ENCODE measurements at regions not wholly inside any gene's neighbourhood (a gene's known extent, or its start where the extent isn't known, plus 50 kb on each side); places are given as distances from the start of the nearest gene placed in this dataset.

DNA sequence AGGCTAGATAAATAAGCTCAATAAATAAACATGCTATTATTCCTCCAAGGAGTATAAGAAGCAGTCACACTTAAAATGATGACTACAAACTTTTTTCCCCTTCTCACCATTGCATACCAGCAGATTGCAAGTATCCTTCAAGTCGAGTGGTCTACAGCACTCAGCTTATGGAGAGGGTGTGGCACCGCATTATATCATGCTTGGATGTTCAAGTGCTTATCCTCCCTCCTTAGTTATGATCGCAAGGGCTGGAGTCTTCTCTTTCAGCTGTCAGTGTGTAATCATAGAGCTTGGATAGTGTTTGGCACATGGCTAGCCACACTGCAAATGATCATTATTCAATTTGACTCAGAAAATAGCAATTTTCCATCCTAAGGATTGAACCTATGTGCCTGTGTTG, 124.0 kb downstream of the CARTPT start:
- TF ChIP-seq, protein P1, sequence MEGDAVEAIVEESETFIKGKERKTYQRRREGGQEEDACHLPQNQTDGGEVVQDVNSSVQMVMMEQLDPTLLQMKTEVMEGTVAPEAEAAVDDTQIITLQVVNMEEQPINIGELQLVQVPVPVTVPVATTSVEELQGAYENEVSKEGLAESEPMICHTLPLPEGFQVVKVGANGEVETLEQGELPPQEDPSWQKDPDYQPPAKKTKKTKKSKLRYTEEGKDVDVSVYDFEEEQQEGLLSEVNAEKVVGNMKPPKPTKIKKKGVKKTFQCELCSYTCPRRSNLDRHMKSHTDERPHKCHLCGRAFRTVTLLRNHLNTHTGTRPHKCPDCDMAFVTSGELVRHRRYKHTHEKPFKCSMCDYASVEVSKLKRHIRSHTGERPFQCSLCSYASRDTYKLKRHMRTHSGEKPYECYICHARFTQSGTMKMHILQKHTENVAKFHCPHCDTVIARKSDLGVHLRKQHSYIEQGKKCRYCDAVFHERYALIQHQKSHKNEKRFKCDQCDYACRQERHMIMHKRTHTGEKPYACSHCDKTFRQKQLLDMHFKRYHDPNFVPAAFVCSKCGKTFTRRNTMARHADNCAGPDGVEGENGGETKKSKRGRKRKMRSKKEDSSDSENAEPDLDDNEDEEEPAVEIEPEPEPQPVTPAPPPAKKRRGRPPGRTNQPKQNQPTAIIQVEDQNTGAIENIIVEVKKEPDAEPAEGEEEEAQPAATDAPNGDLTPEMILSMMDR (optimal IDR thresholded peaks at IDR 0.05 in 1 of 3, IDR thresholded peaks at IDR 0.05 in 1 of 3, conservative IDR thresholded peaks at IDR 0.05 in 1 of 3; ENCODE audit: extremely low read depth in 1 of 3, insufficient read depth in 2 of 3, low read length in 3 of 3), result no peak
- TF ChIP-seq EZH2 (IDR thresholded peaks at IDR 0.05; ENCODE audit: low read length), result no peak
